AG09319 (cell line): ENCODE measurements at regions not wholly inside any gene's neighbourhood (a gene's known extent, or its start where the extent isn't known, plus 50 kb on each side); places are given as distances from the start of the nearest gene placed in this dataset.

ENCODE experiments used
- DNase-seq: peaks from one replicate; pipeline ENCODE4 v3.0.0-alpha.2; 2010; ENCODE audit warnings: low read depth; ENCODE audit errors: extremely low read depth
- CTCF ChIP-seq: IDR thresholded peaks from 2 replicates; pipeline ENCODE4 v1.5.1; 2011; ENCODE audit warnings: low read depth, mild to moderate bottlenecking, inconsistent platforms, low read length, moderate library complexity

- no peak for DNase-seq
- no peak for TF ChIP-seq CTCF
These were observed 57.2 kb upstream of the LBX1 start for GRCh38 chr10:101286248-101287046.

GRCh38 chr10:101287183-101287996 lies 58.1 kb upstream of the LBX1 start:
- no peak for TF ChIP-seq CTCF
- DNase-seq, result no peak

- TF ChIP-seq CTCF, result peak; percentile 41
- no peak for DNase-seq
These were observed 58.9 kb upstream of the LBX1 start for GRCh38 chr10:101287997-101288635.

- DNase-seq, result no peak
- TF ChIP-seq CTCF, result no peak
These were observed 60.3 kb upstream of the LBX1 start for GRCh38 chr10:101289541-101289940.

- no peak for DNase-seq
- TF ChIP-seq CTCF, result no peak
These were observed 61.2 kb upstream of the LBX1 start for GRCh38 chr10:101290431-101290830.

GRCh38 chr10:101290881-101291280 lies 61.6 kb upstream of the LBX1 start:
- no peak for DNase-seq
- no peak for TF ChIP-seq CTCF
